Left forelimb (tissue), 1 donor: ENCODE measurements at regions not wholly inside any gene's neighbourhood (a gene's known extent, or its start where the extent isn't known, plus 50 kb on each side); places are given as distances from the start of the nearest gene placed in this dataset.

Source experiments
- DNase-seq: peaks from one replicate; pipeline ENCODE4 v3.0.0-alpha.2; 2018; ENCODE audit warnings: low spot score

- no peak for DNase-seq
Observed at GRCh38 chr1:8084913-8085312, 58.8 kb upstream of the ERRFI1 start.

GRCh38 chr1:8083739-8084484 lies 57.8 kb upstream of the ERRFI1 start:
- DNase-seq = no peak

DNA sequence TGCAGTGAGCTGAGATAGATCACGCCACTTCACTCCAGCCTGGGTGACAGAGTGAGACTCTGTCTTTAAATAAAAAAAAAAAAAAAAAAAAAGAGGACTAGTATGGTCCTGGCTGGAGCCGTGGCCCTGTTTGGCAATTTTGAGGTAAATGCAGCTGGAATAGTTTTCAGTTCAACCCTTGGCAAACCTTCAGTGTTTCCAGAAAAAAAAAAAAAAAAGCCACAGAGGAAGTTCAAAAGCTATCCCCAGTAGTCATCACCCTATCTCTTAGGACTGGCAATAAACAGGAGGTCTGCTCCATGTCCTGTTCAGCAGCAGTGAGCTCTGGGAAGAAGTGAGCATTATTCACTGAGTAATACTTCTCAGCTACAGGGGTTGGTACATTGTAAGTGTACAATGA lies 56.8 kb upstream of the ERRFI1 start:
- DNase-seq = no peak

DNA sequence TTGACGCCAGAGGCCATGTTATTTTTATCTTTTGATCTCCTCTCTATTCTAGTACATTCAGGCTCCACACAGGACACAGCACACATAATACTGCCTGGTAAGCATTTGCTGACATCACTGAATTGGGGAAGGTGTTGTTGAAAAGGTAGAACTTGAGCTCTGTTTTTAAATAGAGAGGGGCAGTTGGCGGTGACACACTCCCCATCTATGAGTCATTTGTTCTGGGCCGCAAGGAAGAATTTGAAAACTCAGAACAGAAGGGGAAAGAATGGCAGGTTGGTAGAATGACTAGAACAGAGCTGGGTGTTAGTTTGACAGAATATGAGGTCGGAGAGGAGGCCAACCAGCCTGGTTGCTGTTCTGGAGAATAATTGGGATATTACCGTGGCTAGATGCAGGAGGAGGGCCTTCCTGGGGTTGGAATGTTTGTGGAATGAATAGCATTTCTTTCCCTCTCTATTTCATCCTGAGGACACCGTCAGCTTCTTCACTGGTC lies 52.1 kb upstream of the ERRFI1 start:
- no peak for DNase-seq

GRCh38 chr1:8077602-8078001 lies 51.5 kb upstream of the ERRFI1 start:
- no peak for DNase-seq

GRCh38 chr1:8077120-8077573 lies 51.0 kb upstream of the ERRFI1 start:
- DNase-seq = no peak

DNA sequence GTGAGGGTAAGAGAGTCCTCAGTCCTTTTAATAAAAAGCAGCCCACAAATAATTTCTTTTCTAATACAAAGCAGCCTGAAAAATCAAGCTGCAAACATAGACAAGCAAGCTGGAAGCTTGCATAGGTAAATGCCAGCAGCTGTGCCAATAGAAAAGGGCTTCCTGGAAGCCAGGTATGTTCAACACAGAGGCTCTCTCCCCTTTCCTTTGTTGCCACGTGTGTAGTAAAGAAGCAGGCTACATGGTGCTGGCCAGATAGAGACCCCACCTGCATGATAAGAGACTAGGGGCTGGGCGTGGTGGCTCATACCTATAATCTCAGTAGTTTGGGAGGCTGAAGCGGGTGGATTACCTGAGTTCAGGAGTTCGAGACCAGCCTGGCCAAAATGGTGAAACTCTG lies 50.1 kb upstream of the ERRFI1 start:
- no peak for DNase-seq
